GDM1 (cell line): ENCODE measurements at regions not wholly inside any gene's neighbourhood (a gene's known extent, or its start where the extent isn't known, plus 50 kb on each side); places are given as distances from the start of the nearest gene placed in this dataset.
"Not testable (repeated sequence)": the region's sequence is repeated elsewhere in the genome, so short reads cannot be mapped to it uniquely, and the experiment has no call there.

Experiments used
- DNase-seq: peaks from one replicate; lab custom pipeline; 2025; lab: John Stamatoyannopoulos, UW

DNA sequence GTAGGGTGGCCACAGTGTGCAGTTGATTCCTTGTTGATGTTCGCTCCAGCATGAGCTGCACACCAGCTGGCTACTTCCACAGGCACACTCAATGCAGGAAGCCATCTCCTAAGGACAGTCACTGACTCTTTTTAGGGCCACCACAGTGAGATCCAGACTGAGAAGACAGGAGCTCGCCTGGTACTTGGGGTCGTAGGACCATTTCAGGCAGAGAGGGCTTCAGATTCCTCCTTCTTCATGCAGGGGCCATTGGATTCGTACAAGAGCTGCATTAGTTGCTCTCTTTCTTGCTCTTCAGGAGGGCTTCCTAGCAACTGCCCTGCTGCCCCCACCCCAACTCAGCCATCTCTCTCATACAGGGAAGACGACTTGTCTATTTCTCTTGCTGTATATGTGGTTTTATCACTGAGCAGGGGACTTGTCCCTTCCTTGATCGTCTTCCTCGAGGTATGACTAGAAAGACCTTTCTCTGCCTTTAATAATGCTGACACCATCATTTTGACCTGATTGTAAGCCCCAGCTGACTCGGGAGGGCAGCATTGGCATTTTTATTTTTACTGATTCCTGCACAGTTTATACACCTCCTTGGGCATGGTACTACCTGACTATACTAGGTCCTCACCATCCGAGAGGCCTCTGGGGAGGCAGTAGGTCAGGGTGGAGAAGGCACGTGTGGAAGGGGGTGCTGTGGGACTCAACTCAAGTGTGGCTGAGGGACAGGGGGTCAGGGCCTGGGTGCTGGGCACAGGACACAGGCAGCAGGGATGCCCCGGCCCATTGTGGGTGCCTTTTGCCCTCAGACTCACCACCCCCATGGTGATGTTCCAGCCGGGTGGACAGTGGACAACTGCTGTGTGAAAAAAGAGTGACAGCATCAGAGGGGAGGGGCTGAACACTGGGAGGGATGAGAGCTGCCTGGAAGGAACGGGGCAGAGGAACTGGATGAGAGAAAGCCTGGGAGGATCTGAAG lies 136.7 kb upstream of the ZNF746 start:
- no peak for DNase-seq

DNA sequence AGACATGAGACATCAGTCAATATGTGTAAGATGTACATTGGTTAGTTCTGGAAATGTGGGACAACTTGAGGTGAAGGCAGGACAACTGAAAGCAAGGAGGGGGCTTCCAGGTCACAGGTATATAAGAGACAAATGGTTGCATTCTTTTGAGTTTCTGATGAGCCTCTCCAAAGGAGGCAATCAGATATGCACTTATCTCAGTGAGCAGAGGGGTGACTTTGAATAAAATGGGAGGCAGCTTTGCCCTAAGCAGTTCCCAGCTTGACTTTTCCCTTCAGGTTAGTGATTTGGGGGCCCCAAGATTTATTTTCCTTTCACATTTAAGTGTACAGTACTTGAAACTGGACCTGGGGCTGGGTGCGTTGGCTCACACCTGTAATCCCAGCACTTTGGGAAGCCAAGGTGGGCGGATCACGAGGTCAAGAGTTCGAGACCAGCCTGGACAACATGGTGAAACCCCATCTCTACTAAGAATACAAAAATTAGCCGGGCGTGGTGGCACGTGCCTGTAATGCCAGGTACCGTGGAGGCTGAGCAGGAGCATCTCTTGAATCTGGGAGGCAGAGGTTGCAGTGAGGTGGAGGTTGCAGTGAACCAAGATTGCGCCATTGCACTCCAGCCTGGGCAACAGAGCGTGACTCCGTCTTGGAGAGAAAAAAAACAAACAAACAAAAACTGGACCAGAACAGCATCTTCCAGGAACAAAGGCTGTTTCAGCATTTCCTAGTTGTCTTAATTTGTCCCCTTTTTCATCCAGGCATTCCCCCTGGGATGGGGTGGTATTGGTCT lies 130.9 kb upstream of the ZNF746 start:
- not testable (repeated sequence) for DNase-seq

DNA sequence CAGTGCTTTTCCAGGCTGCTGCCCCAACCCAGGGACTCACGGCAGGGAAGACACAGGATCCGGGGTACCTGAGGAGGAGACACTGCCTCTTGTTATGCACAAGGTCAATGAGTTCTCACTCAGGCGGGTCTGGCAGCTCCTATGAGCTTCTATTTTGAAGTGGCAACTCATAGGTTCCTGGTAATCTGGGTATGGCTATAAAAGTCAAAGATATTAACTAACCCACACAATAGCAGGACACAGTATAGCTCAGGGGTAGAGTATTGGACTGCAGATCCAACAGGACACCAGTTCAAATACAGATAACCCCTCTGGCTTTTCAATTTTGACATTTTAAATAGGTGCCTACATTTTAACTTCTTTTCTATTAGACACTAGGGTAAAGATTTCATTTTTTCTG lies 130.3 kb upstream of the ZNF746 start:
- no peak for DNase-seq

DNA sequence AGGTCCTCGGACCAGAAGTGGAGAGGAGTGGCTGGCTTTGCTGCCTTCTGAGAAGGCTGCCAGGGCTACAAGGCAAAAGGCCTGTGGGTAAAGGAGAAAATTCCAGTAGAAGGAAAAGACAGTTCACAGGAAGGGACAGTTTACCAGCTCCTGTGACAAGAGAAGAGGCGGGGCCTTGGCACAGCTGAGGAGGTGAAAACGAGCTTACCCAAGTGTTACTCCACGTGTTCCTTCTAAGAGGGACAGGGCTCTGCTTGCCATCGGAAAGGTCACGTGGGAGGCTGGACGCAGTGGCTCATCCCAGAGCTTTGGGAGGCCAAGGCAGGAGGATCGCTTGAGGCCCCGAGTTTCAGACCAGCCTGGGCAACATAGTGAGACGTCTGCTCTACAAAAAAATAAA lies 129.4 kb upstream of the ZNF746 start:
- no peak for DNase-seq

DNA sequence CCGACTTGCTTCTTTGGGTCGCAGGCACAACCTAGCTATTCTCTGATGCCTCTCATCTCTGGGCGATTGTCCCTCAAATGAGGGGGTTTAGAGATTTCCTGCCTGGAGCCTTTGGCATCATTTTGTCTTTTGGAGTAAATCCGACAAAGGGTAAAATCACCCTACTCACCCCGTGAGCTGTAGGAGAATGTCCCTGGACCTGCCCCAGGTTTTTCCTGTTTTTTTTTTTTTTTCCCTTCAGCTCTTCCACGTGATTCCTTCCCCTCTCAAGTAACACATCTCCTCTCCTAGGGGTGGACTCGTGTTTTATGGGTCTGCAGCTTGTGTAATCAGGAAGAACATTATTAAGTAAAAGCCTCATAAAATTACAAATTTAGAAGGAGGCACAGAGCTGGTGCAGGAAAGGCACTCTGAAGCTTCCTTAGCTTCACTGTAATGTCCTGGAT lies 128.4 kb upstream of the ZNF746 start:
- DNase-seq = no peak

DNA sequence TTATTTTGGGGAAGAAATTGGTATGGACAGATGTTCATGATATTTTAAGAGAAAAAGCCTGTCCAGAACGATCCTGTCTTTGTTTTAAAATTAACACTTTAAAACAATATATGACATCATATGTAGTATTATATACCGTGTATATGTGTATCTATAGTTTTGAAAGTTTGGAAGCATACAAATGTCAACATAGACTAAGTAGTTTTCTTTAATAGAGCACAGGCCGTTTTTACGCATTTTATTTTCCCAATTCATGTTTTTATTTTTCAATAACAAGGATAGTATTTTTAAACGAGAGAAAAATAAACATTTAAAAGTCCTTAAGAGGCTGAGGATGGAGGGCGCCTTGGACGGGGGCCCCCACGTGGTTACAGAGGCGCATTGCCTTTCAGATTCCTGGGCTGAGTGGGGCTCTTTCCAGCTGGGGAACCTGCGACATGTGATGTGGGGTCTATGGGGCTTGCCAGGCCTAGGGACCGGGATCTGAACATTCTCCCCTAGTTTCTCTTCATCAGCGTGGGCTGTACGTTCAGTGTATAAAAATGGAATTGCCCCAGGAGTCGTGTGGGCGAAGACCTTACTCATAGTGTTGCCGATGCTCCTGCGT lies 127.8 kb upstream of the ZNF746 start:
- peak; percentile 17 for DNase-seq

DNA sequence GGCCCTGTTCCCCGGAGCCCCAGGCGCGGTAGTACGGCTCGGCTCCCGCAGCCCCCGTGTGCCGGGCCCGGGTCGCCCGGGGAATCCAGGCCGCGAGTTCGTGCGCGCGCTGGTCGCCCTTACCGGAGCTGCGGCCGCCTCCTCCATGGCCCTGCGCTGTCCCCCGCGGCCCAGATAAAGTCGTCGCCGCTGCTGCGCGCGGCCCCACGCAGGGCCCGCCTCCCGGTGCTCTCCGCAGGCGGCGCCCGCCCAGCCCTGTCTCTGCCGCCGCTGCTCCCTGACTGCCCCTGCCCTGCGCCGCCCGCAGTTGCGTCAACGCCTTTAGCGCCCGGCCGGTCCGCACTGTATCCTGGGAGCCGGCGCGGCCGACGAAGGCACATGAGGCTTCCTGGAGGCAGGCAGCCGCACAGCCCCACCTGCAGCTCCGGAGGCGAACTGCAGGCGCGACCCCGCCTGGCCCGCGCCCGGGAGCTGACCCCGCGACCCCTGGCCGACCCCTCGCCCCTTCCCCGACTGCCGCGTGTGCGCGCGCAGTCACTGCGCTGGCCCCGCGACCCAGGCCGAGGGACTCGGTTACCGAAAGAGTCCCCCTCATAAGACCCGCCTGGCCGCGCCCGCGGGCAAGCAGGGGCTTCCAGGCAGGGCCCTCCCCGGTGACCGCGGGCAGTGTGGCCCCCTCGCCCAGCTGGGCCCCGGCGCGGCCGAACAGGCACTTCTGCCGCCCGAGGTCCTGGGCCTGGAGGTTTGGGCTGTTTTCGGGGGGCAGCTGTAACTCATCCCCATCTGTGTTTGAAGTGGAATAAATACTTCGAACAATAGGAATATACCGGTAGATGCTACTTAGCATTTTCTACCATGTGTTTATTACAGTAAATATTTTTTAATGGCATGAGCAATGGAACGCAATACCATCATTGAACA lies 127.1 kb upstream of the ZNF746 start:
- peak; percentile 88 for DNase-seq

DNA sequence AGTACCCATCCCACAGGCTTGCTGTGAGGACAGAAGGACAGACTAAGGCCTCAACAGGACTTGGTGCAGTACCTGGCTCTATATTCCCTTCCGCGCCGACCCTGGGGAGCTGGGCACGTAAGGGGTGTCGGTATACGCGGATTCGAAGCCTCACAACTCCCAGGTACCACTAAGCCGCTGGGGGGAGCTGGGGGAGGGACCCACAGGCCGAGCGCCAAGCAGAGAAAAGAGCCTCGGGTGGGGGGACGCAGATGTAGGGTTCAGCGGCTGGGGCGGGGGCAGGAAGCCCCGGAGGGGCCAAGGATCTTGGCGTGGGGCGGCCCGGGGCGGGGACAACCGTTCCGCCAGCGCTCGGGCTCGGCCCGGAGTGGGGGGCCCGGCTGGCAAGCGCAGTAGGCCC lies 126.4 kb upstream of the ZNF746 start:
- no peak for DNase-seq

DNA sequence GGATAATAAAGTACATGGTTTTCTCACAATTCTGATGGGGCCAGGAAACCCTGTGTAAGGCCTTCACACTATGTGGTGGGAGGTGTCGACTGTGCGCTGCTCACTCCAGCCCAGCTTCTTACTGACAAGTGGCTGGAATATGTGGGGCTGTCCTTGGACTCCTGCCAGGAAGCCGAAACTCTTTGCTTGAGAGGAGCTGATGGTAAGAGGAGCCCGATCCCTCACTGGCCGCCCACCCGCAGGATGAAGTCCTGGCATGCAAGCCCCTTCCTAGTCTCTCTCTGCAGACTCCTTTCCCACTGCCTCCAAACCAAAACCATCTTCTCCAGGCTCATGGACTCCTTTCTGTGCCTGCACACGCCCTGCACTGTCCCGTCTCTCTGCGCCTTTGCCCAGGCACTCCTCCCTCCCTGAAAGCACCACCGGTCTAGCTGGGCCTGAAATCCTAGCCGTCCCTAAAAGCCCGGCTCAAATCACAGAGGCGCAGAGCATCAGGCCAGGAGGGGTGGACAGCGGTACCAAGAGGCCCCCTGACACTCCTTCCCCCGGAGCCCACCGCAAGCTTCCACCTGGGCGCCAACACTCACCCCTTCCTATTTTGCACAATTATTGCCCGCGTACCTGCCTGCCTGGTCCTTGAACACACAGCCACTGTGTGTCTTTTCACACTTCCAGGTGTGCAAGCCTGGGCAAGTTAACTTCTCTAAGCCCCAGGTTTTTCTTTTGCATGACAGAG lies 125.8 kb upstream of the ZNF746 start:
- not testable (repeated sequence) for DNase-seq

DNA sequence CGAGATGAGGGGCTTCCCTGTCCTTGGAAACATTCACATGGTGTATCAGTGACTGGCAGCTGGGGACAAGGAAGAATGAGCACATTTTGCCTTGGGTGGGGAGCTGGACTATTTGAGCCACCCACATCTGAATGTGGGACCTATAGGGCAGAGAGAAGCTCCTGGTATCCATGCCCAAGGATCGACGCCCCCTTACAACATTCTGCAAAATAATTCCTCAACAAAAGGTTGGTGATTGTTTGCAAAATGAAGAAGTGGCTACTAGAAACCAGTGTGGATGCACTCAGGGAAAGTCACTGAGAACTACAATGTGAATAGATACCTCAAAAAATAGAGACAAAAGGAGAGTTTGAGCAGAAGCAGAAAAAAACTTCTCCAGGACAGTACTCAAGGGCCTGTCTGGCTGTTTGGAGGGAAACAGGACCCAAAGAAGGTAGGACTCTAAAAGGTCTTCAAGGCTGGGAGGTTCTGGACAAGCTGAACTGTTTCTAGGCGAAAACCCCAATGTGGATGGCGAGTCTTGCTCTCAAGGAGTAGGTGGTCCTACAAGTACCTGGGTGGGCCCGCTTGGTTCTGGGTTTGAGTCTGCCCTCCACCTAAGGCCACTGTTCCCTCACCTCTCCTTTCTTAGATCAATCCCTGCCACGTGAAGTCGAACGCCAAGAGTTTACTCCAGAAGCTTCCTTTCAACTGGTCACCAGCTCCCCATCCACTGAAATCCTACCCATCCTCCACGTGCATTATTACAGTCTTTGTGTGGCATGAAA lies 125.0 kb upstream of the ZNF746 start:
- DNase-seq = no peak

DNA sequence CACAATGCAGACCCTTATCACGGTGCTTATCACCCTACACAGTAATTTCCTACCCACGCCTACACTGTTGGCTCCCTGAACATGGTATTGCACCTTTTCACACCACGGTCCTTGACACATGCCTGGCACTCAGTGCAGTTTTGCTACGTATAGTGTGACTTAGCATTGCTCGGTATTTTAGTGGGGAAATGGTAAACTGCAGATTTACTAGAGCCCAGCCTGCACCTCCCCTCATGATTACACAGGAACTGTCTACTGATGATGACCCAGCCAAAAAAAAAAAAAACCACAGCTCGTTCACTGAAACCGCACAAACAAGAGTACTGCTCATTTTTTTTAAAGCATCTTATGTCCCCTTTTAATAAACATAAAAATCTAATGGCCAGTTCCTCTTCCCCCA lies 124.2 kb upstream of the ZNF746 start:
- DNase-seq = no peak

DNA sequence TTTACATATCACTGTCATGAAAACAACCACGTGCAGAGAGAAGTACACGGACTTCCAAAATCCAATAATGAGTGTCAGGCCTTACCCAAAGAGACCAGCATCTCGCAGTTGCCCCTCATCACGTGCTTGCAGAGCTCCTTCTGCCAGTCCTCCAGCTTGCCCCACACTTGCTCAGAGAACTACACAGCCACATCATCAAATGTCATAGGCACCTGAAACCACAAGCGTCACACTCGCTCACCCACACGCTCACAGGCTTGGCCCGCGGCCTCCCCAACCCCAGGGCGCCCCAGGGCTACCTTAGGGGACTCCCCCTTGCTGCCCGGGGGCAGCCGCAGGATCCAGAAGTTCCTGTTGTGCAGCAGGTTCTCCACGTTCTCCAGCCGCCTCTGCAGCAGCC lies 123.4 kb upstream of the ZNF746 start:
- DNase-seq = no peak

DNA sequence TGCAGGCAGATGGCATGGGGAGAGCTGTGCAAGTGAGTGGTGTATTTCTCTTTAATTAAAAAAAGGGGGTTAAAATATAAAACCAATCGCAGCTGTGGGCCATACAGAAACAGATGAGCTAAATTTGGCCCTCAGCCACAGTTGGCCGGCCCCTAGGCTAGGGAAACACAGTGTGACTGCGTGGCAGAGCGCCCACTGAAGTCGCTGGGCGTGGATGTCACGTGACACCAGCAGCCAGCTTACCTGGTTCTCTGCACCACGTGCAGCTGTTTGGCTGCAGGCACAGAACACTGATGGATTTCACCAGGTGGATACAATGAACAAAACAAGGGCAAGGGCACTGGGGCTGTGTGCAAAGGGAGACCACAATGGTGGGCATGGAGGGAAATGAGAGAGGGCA lies 119.3 kb upstream of the ZNF746 start:
- no peak for DNase-seq

DNA sequence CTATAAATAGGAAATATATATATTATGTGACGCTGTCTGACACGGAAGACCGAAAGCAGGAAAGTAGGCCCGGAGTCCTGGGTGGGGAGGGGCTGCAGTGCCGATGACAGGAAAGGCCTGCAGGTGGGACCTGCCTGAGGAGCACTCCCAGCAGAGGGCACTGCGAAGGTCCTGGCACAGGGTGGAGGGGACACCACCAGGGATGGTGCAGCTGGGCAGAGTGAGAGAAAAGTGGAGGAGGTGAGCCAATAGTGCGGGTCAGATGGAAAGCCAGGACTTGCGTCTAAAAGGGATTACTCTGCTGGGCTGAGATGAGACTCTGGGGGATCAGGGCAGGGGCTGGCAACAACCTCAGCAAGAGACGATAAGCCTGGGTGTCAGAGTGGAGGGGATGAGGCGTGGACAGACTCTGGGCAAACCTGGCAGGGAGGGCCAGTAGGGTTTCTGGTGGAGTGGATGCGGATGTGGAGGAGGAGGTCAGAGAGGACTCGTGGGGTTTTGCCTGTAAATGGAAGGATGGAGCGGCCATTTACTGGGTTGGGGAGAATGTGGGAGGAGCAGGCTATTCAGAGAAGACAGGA lies 118.2 kb upstream of the ZNF746 start:
- DNase-seq = no peak

DNA sequence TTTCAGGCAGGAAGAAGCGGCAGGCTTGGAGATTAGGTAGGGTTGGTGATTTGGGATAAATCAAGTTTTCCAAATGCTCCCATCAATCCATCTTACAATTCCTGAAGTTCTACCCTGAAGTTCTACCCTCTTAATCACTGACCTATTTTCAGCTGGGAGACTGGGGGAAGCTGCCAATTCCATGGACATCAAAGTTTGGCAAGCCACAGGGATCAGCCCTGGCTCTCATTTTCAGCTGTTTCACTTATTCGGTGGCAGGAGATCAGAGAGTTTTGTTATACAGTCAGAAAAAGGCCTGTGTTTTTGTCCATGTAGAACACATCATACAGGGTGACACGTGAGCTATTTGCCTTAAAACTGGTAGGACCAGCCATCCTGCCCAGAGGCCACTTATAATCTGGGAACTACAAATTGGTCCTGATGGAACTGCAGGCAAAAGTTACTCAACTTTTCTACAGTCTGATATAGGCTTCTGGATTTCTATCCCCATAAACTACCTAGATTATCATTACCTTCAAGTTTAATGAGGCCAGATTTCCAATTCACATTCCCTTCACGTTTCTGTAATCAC lies 112.9 kb upstream of the ZNF746 start:
- DNase-seq = no peak

DNA sequence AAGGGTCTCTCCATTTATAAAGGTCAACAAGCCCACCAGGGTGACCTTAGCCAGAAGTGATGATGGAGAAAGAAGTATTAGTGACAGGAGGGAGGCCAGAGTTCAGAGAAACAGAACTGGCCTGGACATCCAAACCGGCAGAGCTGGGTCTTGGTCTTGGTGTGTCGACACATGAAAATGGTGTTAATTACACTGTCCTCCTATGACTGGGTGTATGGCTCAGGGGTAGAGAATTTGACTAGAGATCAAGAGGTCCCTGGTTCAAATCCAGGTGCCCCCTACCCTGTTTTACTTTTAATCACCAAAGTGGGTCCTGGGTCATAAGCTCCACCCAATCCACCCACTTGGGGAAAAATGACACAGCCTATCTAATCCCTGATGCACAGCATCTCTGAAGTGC lies 110.6 kb upstream of the ZNF746 start:
- no peak for DNase-seq

DNA sequence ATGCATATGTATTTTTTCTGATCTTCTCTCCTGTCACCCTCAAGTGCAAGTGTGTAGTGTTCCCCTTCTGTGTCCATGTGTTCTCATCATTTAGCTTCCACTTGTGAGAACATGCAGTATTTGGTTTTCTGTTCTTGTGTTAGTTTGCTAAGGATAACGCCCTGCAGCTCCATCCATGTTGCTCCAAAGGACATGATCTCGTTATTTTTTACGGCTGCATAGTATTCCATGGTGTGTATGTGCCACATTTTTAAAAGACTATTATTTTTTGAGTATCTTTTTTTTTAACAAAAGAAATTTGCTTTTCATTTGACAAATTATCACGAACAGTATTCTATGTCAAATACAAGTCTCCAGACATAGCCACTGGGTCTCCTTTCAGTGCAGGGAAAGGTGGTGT lies 110.1 kb upstream of the ZNF746 start:
- DNase-seq = no peak

DNA sequence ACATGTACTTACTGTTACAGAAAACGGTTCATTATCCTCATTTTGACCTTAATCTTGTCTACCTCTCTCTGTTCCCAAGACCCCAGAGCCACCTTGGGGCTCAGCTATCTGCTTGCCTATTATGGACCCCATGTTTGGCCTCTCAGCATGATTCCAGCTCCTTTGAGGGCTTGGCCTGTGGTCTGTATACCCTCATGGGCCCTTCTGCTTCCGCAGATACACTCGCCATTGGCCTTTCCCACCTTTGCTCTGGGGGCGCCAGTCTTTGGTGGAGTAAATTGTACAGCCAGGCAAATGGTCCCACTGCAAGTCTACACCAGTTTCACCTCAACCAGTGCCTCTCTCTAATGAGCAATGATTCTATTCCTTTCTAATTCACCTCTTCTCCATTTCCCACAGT lies 109.2 kb upstream of the ZNF746 start:
- no peak for DNase-seq

DNA sequence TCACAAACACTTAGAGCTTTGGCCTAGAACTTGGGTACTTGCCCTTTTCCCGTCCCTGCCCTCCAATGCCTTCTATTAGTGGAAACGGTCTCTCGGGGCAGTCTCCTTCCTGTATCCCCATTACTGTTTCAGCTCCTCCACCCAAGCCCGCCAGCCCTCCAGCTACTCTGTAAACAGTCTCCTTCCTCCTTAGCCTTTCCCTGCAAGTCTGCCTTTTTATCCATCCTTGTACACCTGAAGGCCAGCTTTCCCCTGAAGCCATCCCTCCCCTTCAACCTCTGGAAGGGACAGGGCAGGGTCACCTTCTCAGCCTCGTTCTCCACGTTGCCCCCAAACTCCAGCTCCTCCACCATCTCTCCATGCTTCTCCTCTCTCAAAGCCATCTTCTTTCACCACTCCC lies 108.1 kb upstream of the ZNF746 start:
- no peak for DNase-seq
